ENCODE measurements at regions not wholly inside any gene's neighbourhood (a gene's known extent, or its start where the extent isn't known, plus 50 kb on each side); places are given as distances from the start of the nearest gene placed in this dataset.
A peak's percentile ranks its signal among the peaks of the same experiment; 100 is the strongest.
"Not testable (repeated sequence)": the region's sequence is repeated elsewhere in the genome, so short reads cannot be mapped to it uniquely, and the experiment has no call there.

DNA sequence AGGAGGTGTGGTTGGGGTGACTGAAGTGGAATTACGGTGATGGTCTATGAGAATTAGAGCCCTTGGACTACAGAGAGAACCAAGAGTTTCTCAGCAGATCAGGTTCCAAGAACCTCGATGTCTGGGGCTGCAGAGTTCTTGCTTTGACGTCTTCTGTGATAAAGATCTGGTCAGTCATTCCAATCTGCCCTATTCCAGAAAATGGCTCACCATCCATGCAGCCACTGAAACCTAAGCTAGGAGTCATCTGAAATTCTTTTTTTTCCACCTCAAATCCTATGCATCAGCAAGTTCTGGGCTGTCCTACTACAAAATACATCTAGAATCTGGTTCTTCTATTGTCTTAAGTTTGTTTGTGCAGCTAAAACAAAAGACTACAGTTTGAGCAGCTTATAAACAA is 254.4 kb upstream of the PGRMC2 start:
- no peak for FAIRE-seq
- no peak for DNase-seq (ENCODE audit: insufficient read length, low spot score)

GRCh38 chr4:128540122-128540521 is 252.5 kb upstream of the PGRMC2 start:
- FAIRE-seq (no peak), DNase-seq (ENCODE audit: insufficient read length, low spot score) (no peak)

DNA sequence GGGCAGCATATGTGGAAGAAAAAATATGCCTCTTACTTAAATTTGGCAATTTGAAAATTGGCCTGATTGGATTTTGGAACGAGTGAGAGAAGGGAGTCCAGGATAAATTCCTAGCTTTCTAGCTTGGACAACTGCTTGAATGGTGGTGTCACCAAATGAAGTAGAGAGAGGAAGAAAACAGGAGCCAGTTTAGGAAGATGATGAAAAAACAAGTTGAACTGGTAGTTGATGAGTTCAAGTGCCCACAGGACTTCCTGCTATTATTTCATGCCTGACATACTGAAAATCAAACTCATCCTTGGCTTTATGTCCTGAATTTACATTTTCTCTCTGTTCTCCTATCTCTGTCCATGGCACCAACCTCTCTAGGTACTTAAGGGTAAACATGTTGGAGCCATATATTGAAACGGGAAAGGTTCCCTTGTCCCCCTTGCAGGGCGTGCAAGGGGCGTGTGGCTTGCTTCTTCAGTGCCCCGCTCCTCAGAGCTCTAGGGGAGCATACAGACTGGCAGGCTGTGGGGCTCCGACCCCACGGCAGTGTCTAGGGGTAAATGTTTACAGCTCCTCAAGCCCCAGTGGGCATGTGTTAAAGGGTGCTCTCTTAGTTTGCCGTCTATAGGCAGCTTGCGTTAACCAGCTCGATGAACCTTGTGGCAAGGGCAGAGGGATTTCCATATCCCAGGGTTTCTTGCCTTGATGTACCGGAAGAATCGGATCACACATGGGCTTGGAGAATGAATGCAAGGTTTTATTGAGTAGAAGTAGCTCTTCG is 250.7 kb upstream of the PGRMC2 start:
- no peak for FAIRE-seq

GRCh38 chr4:128536746-128537145 is 249.1 kb upstream of the PGRMC2 start:
- no peak for DNase-seq (ENCODE audit: insufficient read length, low spot score)
- no peak for FAIRE-seq

More for the DNA sequence above, 250.7 kb upstream of the PGRMC2 start:
- DNase-seq (ENCODE audit: insufficient read length, low spot score) = no peak

DNA sequence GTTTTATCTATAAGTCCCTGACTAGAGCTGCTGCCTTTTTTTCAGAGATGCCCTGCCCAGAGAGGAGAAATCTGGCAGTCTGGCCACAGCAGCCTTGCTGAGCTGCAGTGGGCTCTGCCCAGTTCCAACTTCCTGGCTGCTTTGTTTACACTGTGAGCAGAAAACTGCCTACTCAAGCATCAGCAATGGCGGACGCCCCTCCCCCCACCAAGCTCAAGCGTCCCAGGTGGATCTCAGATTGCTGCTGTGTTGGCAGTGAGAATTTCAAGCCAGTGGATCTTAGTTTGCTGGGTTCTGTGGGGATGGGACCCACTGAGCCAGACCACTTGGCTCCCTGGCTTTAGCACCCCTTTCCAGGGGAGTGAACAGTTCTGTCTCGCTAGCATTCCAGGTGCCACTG is 247.9 kb upstream of the PGRMC2 start:
- not testable (repeated sequence) for FAIRE-seq; DNase-seq (ENCODE audit: insufficient read length, low spot score)

GRCh38 chr4:128528793-128529553 is 241.4 kb upstream of the PGRMC2 start:
- DNase-seq (ENCODE audit: insufficient read length, low spot score) (peak; percentile 86), FAIRE-seq (peak; percentile 49)

DNA sequence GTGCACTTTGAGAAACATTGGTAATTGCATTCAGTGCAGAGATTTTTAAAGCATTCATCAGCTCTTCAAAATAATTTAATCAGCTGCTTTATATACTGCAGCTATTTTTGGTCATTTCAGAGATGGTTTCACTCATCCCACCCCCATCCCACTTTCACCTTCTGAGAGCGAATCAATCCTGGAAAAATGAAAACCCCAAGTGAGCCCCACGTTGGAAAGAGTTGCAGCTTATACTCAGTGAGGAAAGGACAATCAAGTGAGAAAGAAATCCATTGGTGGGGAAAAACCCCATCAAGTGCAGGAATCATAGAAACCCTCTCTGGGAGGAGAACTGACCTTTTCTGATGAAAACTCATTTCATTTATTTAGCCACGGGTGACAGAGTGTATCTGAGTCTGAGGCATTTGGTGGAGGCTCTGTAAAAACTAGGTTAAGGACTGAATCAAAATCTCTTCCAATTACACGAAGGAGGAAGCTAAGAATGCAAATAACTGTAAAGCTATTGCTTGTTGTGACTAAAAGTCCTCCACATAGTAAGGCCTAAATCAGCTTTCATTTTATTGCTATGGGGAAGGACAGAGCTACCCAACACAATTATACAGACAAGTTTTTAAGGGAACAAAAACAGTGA is 240.4 kb upstream of the PGRMC2 start:
- DNase-seq (ENCODE audit: insufficient read length, low spot score) (no peak), FAIRE-seq (no peak)

DNA sequence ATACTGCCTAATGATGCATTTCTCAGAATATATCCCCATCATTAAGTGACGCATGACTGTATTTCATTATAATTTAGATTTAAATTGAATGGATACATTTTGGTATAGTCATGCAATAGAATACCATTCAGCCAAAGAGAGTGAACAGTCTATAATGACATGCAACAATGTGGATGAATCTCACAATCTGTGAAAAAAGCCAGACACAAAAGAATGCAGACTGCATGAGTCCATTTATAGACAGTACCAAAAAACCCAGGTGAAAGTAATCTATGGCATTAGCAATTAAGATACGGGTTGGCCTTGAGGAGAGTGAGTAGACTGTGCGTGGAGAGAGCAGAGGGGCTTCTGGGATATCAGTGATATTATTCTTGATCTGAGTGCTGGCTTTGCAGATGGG is 239.7 kb upstream of the PGRMC2 start:
- no peak for FAIRE-seq
- DNase-seq (ENCODE audit: insufficient read length, low spot score) = no peak

DNA sequence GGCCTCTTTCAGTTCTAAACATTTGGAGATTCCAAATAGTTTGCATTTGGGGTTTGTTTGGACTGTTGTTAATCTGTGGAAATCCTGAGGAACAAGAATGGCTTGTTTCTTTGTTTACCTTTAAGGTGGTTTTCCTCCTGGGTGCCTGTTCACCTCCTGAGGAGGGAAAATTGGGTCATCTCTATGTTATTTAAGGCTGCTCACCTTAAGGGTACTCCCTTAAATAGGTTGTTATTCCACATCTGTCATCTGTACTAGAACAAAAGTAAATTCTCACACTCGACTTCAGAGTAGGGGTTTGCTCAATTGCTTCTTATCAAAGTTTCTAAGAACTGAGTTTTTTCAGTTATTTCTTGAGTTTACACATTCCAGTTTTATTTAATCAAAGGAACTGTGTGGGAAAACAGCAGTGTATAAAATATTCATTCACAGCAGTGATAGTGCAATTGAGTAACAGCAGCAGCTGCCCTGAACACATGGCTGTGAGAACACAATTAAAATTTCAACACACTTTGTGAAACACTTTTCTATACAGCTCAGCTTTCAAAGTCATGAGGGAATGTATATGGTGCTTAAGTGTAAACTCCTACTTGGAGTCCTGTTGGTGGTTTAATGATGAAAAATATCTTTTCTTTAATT is 238.5 kb upstream of the PGRMC2 start:
- DNase-seq (ENCODE audit: insufficient read length, low spot score) (no peak), FAIRE-seq (no peak)

DNA sequence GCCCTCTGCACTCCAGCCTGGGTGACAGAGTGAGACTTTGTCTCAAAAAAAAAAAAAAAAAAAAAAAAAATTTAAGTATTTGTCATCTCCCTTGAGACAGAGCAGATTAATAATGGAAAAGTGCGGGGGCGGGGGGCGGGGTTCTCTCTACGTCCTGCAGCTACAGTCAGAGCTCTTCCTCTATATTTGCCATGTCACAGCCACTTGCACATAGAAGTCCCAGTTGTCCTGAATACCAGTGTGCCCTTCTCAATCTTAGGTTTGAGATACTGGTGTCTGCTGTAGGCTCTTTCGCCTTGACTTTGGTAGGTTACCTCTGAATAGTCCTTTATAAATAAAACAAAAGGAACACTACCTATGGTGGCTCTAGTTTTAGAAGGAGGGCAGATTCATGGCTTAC is 237.8 kb upstream of the PGRMC2 start:
- no peak for FAIRE-seq

GRCh38 chr4:128524311-128524710 is 236.7 kb upstream of the PGRMC2 start:
- DNase-seq (ENCODE audit: insufficient read length, low spot score) = peak; percentile 43
- no peak for FAIRE-seq

More for the DNA sequence above, 237.8 kb upstream of the PGRMC2 start:
- DNase-seq (ENCODE audit: insufficient read length, low spot score) = no peak

DNA sequence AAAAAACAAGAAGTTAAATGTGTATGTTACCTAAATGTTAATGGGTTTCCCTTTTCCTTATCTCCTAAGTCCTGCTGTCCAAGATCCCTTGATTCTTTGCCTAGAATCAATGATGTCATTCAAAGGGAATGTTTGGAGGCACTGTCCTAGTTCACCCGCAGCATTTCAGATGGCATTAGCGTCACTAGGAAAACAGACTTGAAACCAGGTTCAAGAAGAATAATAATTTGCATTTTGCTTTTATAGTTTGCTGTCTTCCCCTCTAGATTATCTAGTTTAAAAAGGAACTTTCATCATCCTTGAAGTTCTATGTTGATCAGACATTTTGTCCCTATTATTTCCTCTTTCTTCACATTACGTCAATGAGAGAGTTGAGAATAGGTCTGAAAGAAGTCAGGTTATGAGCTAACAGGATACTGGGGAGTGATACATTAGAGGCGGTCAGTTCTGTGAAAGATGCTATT is 234.1 kb upstream of the PGRMC2 start:
- DNase-seq (ENCODE audit: insufficient read length, low spot score) (peak; percentile 53), FAIRE-seq (no peak)

GRCh38 chr4:128521156-128521555 is 233.5 kb upstream of the PGRMC2 start:
- no peak for FAIRE-seq
- DNase-seq (ENCODE audit: insufficient read length, low spot score) = no peak

DNA sequence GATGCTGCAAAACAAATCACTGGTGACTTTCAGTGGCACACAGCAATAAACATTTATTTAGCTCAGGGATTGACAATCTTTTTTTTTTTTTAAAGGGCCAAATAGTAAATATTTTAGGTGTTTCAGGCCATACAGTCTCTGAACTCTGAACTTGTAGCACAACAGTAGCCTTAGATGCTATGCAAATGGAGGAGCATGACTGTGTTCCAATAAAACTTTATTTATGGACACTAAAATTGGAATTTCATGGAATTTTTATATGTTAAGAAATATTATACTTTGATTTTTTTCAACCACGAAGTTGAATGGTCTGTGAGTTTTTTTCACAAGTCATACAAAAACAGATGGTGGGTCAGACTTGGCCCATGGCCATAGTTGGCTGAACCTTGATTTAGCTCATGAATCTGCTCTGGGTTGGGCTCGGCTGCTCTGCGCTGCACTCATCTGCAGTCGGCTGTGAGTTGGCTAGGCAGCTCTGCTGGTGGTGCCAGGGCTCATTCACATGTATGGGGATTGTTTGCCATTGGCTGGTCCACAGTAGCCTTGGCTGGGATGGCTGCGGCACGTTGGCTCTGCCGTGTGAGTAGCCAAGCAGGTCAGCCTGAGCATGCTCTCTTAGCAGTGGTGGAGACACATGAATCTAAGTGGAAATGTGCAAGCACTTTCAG is 231.7 kb upstream of the PGRMC2 start:
- FAIRE-seq = no peak

DNA sequence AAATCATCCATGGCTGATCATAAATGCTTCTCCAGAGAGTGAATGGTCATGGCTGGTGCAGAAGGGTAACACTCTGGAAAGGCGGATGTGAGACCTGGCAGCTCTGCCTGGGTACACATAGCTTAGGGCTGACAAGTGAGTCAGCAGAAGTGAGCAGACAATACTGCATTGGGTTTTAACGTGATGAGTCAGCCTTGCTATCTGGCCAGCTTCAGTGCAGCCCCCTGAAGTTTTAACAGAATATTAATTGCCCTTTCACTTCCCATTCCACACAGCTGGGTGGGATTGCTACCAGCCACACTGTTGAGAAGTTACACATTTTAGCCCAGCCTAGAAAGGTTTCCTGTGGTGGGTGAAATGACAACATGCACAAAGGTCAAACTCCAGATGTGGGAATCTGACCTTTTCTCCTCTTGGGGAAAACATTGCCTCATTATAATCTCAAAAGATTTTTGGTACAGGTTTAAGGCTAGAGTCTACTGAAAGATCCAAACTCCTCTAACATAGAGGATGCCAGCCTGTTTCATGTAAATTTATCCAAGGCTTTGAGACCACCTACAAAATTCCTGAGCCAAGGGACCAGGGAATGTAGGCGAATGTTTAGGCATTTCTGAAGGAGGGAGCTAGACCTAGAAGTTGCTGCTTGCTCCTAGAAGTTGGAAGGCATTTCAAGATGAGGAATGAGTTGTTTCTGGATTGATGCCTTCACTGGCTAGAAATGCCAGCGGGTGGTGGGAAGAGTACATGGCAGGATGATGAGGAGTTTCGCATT is 230.3 kb upstream of the PGRMC2 start:
- FAIRE-seq (peak; percentile 95), DNase-seq (ENCODE audit: insufficient read length, low spot score) (peak; percentile 87)

More for the DNA sequence above, 231.7 kb upstream of the PGRMC2 start:
- DNase-seq (ENCODE audit: insufficient read length, low spot score) = no peak

DNA sequence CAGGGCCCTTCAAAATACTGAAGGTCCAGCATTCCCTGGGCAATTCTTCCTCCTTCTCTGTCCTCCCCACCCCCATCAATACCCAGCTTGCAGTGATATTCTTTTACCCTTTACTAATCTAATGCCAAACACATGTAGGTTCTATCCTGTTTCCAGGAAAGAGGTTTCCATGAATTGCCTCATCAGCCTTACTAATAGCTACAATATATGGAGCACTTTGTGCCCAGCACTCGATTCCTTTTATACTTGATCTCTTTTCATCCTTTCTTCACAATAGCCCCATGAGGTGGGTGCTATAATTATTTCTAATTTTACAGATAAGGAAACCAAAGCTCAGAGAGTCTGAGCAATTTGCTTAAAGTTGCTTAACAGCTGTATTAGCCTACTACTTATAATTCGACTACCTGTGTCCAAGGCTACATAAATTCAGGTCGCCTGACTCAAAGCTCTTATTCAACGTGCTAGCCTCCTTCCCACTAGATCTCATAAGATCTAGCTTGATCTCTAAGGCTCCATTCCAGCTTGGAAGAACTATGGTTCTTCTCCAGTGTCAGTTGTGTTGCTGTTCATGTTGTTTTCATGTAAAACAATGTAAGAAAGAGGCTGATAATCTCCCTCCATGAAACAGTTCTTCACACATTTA is 229.6 kb upstream of the PGRMC2 start:
- DNase-seq (ENCODE audit: insufficient read length, low spot score) (no peak), FAIRE-seq (peak; percentile 13)

DNA sequence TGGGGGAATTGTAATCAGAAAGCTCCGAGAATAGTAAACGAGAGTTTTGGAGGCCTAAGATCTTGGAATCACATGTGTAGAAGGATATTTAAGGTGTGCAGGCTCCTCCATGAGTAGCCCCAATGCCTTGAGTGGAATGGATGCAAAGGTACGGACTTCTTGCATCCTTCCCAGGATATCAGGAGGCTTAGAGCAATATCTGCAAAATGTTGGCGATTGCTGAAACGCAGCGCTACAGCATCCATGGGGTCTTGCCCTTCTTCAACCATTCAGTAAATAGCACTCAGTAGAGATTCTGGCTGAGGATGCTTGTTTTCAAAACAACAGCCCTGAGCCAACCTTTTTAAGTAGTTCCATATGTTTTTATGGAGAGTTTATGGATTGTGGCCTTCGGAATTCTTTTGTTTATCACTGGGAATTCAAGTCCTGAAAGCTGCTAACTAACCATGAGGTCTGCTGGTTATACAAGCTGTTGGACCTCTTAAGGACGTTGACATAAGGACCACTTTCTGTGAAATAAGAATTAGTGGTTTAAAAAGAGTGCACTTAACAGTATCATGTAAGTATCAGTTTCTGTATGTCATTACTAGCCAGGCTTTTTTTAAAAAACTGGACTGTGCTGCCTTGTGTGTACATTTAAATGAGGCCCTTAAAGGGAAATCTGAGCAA is 228.8 kb upstream of the PGRMC2 start:
- no peak for FAIRE-seq
- no peak for DNase-seq (ENCODE audit: insufficient read length, low spot score)

GRCh38 chr4:128513664-128514484 is 226.3 kb upstream of the PGRMC2 start:
- FAIRE-seq = no peak

More at GRCh38 chr4:128513664-128514484, 226.3 kb upstream of the PGRMC2 start:
- DNase-seq (ENCODE audit: insufficient read length, low spot score) = no peak

Measured in HTR-8/SVneo (cell line).